CD14-positive monocyte (primary cell): ENCODE measurements at regions not wholly inside any gene's neighbourhood (a gene's known extent, or its start where the extent isn't known, plus 50 kb on each side); places are given as distances from the start of the nearest gene placed in this dataset.

Experiments used
- DNase-seq, 3 donors: peaks; one replicate each; pipeline ENCODE4 v3.0.0-alpha.2; 2011 to 2022
- H2AFZ ChIP-seq: 2 replicates; pipeline ENCODE4 v1.6.0; 2012; ENCODE audit warnings: mild to moderate bottlenecking, low read depth, low read length, inconsistent platforms; ENCODE audit not compliant: insufficient read depth, poor library complexity, severe bottlenecking
- H3K27ac ChIP-seq, 2 donors: 1 replicate in 1 of 2; 2 replicates in 1 of 2; pipeline ENCODE4 v1.5.1; 2012 to 2013; ENCODE audit warnings: low read length in 2 of 2, control low read depth in 1 of 2, inconsistent platforms in 1 of 2, low read depth in 1 of 2, mild to moderate bottlenecking in 1 of 2
- H3K27me3 ChIP-seq, 2 donors: one replicate each; pipeline versions ENCODE4 v1.6.0 to v1.6.1; 2011 to 2013; ENCODE audit warnings: low read length in 2 of 2; ENCODE audit not compliant: control insufficient read depth in 2 of 2, insufficient read depth in 2 of 2
- H3K36me3 ChIP-seq, 2 donors: replicated peaks in 1 of 2; 1 replicate in 1 of 2; 2 replicates in 1 of 2; pipeline versions ENCODE4 v1.5.1 to v1.6.1; 2012 to 2013; ENCODE audit warnings: low read length in 2 of 2, control low read depth in 1 of 2, inconsistent platforms in 1 of 2, mild to moderate bottlenecking in 1 of 2; ENCODE audit not compliant: insufficient read depth in 2 of 2, control insufficient read depth in 1 of 2
- H3K4me1 ChIP-seq, 2 donors: 1 replicate in 1 of 2; 2 replicates in 1 of 2; pipeline versions ENCODE4 v1.5.1 to v1.6.1; 2012 to 2013; ENCODE audit warnings: low read length in 2 of 2, control low read depth in 1 of 2, inconsistent platforms in 1 of 2, mild to moderate bottlenecking in 1 of 2, moderate library complexity in 1 of 2; ENCODE audit not compliant: insufficient read depth in 2 of 2, control insufficient read depth in 1 of 2
- H3K4me2 ChIP-seq: replicated peaks from 2 replicates; pipeline ENCODE3; 2012; ENCODE audit warnings: low read length, moderate library complexity, mild to moderate bottlenecking; ENCODE audit not compliant: poor library complexity, severe bottlenecking; ENCODE audit errors: extremely low read depth
- H3K4me3 ChIP-seq, 3 experiments: fragments of 200-600 bp in 1 of 3; sonication (generic) in 1 of 3; replicated peaks in 1 of 3; 1 replicate in 2 of 3; 2 replicates in 1 of 3; pipeline ENCODE4 v1.5.1; 2011 to 2013; ENCODE audit warnings: low read length in 3 of 3, mild to moderate bottlenecking in 3 of 3, control low read depth in 2 of 3, low read depth in 2 of 3, inconsistent platforms in 1 of 3, moderate library complexity in 1 of 3
- H3K79me2 ChIP-seq: 2 replicates; pipeline ENCODE4 v1.6.0; 2012; ENCODE audit warnings: mild to moderate bottlenecking, control low read depth, inconsistent platforms, low read length, moderate library complexity; ENCODE audit not compliant: insufficient read depth
- H3K9ac ChIP-seq: 2 replicates; pipeline ENCODE4 v1.6.0; 2017; ENCODE audit warnings: low read length, mild to moderate bottlenecking; ENCODE audit not compliant: insufficient read depth, poor library complexity, severe bottlenecking
- H3K9me3 ChIP-seq, 2 donors: replicated peaks in 1 of 2; 1 replicate in 1 of 2; 2 replicates in 1 of 2; pipeline versions ENCODE4 v1.5.1 to v1.6.1; 2012 to 2013; ENCODE audit warnings: low read length in 2 of 2, control low read depth in 1 of 2; ENCODE audit not compliant: control insufficient read depth in 1 of 2, insufficient read depth in 1 of 2
- H4K20me1 ChIP-seq: 2 replicates; pipeline ENCODE4 v1.6.0; 2012; ENCODE audit warnings: mild to moderate bottlenecking, low read length, control low read depth, moderate library complexity; ENCODE audit not compliant: insufficient read depth
- H3K27ac Mint-ChIP-seq, 7 donors: one replicate each; pipeline ENCODE4 v1.8.0; 2020; ENCODE audit warnings: mild to moderate bottlenecking in 7 of 7, mixed read lengths in 7 of 7, moderate library complexity in 6 of 7, inconsistent platforms in 2 of 7
- H3K27me3 Mint-ChIP-seq, 3 donors: one replicate each; pipeline ENCODE4 v1.8.0; 2021 to 2022; ENCODE audit warnings: low read depth in 3 of 3, mild to moderate bottlenecking in 3 of 3, mixed read lengths in 3 of 3, moderate library complexity in 3 of 3, inconsistent platforms in 1 of 3
- H3K36me3 Mint-ChIP-seq, 2 donors: one replicate each; pipeline ENCODE4 v1.8.0; 2020; ENCODE audit warnings: mixed read lengths in 2 of 2, inconsistent platforms in 1 of 2, mild to moderate bottlenecking in 1 of 2
- H3K4me1 Mint-ChIP-seq: one replicate; pipeline ENCODE4 v1.8.0; 2020; ENCODE audit warnings: mild to moderate bottlenecking, mixed read lengths
- H3K4me3 Mint-ChIP-seq, 2 donors: one replicate each; pipeline ENCODE4 v1.8.0; 2020; ENCODE audit warnings: mild to moderate bottlenecking in 2 of 2, mixed read lengths in 2 of 2, moderate library complexity in 1 of 2
- H3K9me3 Mint-ChIP-seq, 7 donors: one replicate each; pipeline ENCODE4 v1.8.0; 2020 to 2022; ENCODE audit warnings: mixed read lengths in 7 of 7, mild to moderate bottlenecking in 6 of 7, moderate library complexity in 6 of 7, inconsistent platforms in 2 of 7
- WGBS: methylation state at CpG from one replicate; pipeline ENCODE4 v1.1.5; 2013; ENCODE audit warnings: missing lambda C conversion rate; ENCODE audit not compliant: insufficient coverage; 5-methylcytosine and 5-hydroxymethylcytosine counted together
- intact Hi-C, 2 donors: fragments of 100-400 bp; cut with micrococcal nuclease; formaldehyde crosslinking; loops; one replicate each; pipeline versions ENCODE4 v1.15.0 to v1.15.1; 2023
- TF ChIP-seq, protein P1 (sequence below): fragments of 200-600 bp; IDR thresholded peaks from one replicate; pipeline ENCODE4 v1.8.0; 2022; ENCODE audit warnings: antibody characterized with exemption, mild to moderate bottlenecking

DNA sequence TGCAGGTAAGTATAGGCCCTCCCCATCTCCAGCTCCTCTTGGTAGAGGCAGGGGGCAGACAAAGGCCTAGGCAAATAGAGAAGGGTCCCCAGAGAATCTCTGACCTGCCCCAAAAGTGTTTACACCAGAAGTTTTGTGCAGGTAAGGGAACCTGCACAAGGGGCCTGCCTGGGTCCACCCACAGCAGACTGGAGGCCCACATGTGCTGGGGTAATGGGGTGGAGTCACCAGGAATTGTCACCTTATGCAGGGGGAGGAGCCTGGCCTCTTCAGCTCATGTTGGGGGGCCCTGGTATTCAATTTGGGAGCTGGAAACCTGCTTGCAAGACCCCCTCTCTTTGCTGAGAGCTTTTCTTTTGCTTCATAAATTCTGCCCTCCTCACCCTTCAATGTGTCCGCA lies 302.7 kb downstream of the ZEB1 start:
- Histone ChIP-seq H3K27ac (no peak overlapping the region), H3K9me3 (peaks cover 0 to under 1% of the 10 kb centered on the region in 2 donors), H2AFZ (no peak overlapping the region), H3K4me2 (no peak overlapping the region), H3K4me3 (no peak overlapping the region), H4K20me1 (no peaks in the 10 kb centered on the region), H3K4me1 (peaks cover 50 to 71% of the 10 kb centered on the region in 2 donors), H3K9ac (no peak overlapping the region), H3K79me2 (no peaks in the 10 kb centered on the region), H3K27me3 (no peaks in the 10 kb centered on the region), H3K36me3 (no peaks in the 10 kb centered on the region)
- WGBS, result 100% methylated on average over 1 of the region's 1 CpG
- H3K27ac Mint-ChIP-seq, result no peak overlapping the region
- TF ChIP-seq, protein P1, sequence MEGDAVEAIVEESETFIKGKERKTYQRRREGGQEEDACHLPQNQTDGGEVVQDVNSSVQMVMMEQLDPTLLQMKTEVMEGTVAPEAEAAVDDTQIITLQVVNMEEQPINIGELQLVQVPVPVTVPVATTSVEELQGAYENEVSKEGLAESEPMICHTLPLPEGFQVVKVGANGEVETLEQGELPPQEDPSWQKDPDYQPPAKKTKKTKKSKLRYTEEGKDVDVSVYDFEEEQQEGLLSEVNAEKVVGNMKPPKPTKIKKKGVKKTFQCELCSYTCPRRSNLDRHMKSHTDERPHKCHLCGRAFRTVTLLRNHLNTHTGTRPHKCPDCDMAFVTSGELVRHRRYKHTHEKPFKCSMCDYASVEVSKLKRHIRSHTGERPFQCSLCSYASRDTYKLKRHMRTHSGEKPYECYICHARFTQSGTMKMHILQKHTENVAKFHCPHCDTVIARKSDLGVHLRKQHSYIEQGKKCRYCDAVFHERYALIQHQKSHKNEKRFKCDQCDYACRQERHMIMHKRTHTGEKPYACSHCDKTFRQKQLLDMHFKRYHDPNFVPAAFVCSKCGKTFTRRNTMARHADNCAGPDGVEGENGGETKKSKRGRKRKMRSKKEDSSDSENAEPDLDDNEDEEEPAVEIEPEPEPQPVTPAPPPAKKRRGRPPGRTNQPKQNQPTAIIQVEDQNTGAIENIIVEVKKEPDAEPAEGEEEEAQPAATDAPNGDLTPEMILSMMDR, result no peak
- H3K27me3 Mint-ChIP-seq, result peaks cover 1 to 6% (median 3%) of the 10 kb centered on the region in 3 donors
- H3K9me3 Mint-ChIP-seq, result peaks cover under 1 to 10% (median 5%) of the 10 kb centered on the region in 7 donors
- peaks cover 55% of the 10 kb centered on the region for H3K4me1 Mint-ChIP-seq
- intact Hi-C loops, result no loop called here
- H3K4me3 Mint-ChIP-seq, result no peak overlapping the region
- no peaks in the 10 kb centered on the region for H3K36me3 Mint-ChIP-seq
- DNase-seq, result no peak

DNA sequence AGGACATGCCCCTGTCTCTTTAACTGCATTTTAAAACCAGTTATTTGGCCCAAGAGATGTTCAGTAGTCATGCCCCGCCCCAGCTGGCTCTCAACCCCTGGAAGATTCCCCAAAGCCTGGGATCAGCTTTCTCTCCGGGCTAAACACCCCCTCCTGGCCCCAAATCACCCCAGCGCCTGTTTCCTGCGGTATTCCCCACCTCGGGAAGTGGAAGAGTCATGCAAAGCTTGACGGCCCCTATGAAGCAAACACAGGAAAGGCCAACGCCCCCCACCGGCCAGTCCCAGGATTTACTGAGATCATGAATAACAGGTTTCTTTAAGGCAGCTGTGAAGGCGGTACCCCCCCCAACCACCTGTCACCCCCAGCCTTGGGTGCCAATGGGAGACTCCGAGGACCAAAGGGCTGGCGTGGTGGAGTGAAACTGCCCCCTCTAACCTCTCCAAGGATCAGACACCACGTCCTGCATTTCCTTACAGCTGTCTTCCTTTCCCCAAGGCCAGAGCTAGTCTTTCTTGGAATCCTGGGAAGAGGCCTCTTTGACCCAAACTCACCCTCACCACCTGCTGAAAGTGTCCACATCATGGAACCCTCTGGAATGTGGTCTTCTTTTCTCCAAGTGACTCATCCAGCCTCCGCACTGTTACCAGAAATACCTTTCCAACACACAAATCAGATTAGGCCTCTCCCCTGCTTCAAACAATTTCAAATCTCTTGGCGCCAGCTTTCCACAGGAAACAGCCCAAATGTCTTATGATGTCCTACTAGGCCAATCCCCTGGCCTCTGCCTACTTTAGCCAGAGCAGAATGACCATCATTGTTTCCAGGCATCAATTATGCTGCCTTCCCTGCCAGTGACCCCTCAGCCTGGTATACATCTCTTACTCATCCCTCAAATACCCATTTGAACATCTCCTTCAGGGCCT lies 301.5 kb downstream of the ZEB1 start:
- Mint-ChIP-seq H3K27me3 (peaks cover 1 to 6% (median 3%) of the 10 kb centered on the region in 3 donors), H3K36me3 (no peaks in the 10 kb centered on the region), H3K4me3 (no peak overlapping the region), H3K9me3 (peaks cover 0 to 5% (median 1%) of the 10 kb centered on the region in 7 donors), H3K27ac (peak overlapping the region in 3 of 7 donors; percentile 3 to 59 (median 7)), H3K4me1 (peaks cover 52% of the 10 kb centered on the region)
- Histone ChIP-seq H2AFZ (no peak overlapping the region), H3K4me2 (no peak overlapping the region), H3K9me3 (no peaks in the 10 kb centered on the region), H3K27ac (no peak overlapping the region), H4K20me1 (no peaks in the 10 kb centered on the region), H3K36me3 (no peaks in the 10 kb centered on the region), H3K79me2 (no peaks in the 10 kb centered on the region), H3K4me1 (peaks cover 43 to 66% of the 10 kb centered on the region in 2 donors), H3K4me3 (no peak overlapping the region), H3K27me3 (no peaks in the 10 kb centered on the region), H3K9ac (no peak overlapping the region)
- no peak for DNase-seq
- intact Hi-C loops, result no loop called here
- TF ChIP-seq, protein P1, result peak; percentile 28
- WGBS, result 81% methylated on average over 14 of the region's 14 CpGs
